OCI-LY3 (cell line): ENCODE measurements at regions not wholly inside any gene's neighbourhood (a gene's known extent, or its start where the extent isn't known, plus 50 kb on each side); places are given as distances from the start of the nearest gene placed in this dataset.

Experiments used
- CTCF ChIP-seq: fragments of 200-600, 300-600 bp; sonication (generic); IDR thresholded peaks from 2 replicates; pipeline ENCODE4 v1.5.1; 2014; ENCODE audit warnings: antibody characterized with exemption, low read length, low read depth
- EZH2phosphoT487 ChIP-seq: fragments of 200-600 bp; shearing (Covaris generic); IDR thresholded peaks from 2 replicates; pipeline ENCODE4 v1.6.1; 2018; ENCODE audit warnings: antibody characterized with exemption, mixed run types, low read depth

GRCh38 chr5:74363603-74364205 is 276.8 kb downstream of the ENC1 start:
- TF ChIP-seq CTCF (no peak), EZH2phosphoT487 (no peak)
